ENCODE measurements at regions not wholly inside any gene's neighbourhood (a gene's known extent, or its start where the extent isn't known, plus 50 kb on each side); places are given as distances from the start of the nearest gene placed in this dataset.

DNA sequence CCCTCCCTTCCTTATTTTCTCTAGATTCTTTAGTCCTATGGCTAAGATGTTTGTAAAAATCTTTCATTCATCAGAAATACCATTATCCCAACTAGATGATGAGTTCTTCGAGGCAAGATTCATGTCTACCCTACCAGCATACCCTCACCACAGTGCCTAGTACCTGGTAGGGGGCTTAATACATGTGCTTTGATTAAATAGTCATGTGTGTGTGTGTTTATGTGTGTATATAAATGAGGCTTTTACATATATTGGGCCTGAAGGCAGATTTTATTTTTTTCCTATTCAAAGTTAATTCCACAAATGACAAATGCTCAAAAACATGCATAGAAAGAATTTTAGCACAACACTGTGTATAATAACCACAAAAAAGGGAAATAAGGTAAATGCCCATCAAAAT lies 193.0 kb upstream of the IRX3 start:
- no peak for DNase-seq (ENCODE audit: low read depth)

DNA sequence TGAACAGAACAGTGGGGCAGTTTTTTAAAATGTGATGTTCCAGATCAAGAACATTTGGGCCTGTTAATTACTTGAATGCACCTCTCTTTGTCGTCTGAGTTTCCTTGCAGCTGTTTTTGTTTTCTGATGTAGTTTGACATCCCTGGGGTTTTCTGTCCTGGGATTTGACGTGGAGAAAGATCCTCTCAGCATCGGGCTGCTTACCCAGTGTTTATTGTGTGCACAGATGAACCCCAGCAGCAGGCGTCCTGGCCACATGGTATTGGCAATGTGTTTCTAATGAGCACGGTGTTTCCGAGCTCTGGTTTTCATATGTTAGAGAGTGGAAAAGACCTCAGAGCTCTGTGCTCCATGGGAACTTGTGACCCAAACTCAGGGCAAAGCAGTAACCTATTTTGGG lies 191.1 kb upstream of the IRX3 start:
- DNase-seq (ENCODE audit: low read depth): no peak

GRCh38 chr16:54475019-54475601 lies 188.5 kb upstream of the IRX3 start:
- no peak for DNase-seq (ENCODE audit: low read depth)

DNA sequence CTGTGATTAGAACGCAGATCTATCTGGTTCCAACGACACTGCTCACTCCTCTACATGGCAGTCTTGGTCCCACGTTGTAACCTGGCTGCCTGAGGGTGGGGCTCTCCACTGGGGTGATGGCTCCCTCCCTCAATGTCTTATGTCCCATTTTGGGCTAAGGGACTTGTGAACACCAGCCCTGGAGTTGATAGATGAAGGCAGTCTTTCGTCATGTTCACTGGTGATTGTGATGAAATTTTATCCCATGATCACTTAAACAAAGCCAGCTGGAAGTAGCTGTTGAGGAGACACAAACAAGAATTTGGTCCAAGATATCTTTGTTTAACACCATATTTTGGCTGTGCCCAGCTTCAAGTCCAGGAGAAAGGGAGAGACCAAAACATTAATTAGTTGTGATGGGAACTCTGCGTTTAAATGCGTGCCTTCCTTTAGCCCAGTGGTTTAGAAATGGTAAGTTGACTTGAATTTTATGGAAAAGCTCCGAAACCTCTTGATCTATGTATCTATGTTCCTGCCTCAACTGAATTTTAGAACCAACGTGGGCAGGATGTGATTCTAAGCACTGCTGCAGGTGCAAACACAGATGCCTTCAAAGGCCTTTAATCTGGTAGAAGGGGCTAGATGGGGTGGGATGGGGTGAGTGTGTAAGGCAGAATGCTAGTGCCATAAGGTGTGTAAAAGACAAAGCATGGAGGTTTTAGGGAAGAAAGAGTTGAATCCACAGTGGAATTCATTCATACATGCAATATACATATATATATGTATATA lies 186.8 kb upstream of the IRX3 start:
- no peak for DNase-seq (ENCODE audit: low read depth)

DNA sequence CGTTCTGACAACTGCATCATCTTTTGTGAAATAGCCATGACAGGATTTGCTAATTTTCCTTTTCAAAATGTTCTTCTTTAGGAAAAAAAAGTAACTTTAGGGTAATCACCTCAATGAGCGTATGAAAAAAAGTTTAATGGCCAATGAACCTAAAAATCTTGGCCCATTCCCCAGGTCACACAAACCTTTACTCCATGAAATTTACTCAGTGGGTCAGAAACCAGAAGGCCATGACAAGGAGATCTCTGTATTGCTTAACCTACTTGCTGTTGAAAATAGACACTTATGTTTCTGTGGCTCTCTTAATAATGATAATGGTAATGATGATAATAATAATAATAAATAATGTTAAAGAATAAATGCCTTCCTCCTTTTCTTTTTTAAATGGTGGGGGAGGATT lies 180.8 kb upstream of the IRX3 start:
- DNase-seq (ENCODE audit: low read depth): no peak

GRCh38 chr16:54466233-54466632 lies 179.6 kb upstream of the IRX3 start:
- no peak for DNase-seq (ENCODE audit: low read depth)

DNA sequence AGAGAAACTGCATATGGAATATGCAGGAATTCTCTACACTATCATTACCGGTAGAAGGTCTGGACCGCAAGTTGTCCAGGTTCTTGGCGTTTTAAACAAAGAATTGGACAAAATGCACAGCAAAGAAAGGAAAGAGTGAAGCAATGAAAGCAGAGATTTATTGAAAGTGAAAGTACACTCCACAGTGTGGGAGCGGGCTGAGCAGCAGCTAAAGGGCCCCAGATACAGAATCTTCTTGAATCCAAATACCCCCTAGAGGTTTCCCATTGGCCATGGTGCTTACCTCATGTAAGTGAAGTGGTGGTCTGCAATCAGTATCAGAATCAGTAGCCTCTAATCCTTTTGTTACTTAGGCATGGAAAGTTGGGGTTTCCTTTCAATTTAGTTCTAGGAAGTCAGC lies 178.5 kb upstream of the IRX3 start:
- DNase-seq (ENCODE audit: low read depth): no peak

GRCh38 chr16:54462771-54463170 lies 176.2 kb upstream of the IRX3 start:
- DNase-seq (ENCODE audit: low read depth): no peak

GRCh38 chr16:54462151-54462651 lies 175.6 kb upstream of the IRX3 start:
- DNase-seq (ENCODE audit: low read depth): peak; percentile 80

GRCh38 chr16:54460263-54460860 lies 173.8 kb upstream of the IRX3 start:
- no peak for DNase-seq (ENCODE audit: low read depth)

DNA sequence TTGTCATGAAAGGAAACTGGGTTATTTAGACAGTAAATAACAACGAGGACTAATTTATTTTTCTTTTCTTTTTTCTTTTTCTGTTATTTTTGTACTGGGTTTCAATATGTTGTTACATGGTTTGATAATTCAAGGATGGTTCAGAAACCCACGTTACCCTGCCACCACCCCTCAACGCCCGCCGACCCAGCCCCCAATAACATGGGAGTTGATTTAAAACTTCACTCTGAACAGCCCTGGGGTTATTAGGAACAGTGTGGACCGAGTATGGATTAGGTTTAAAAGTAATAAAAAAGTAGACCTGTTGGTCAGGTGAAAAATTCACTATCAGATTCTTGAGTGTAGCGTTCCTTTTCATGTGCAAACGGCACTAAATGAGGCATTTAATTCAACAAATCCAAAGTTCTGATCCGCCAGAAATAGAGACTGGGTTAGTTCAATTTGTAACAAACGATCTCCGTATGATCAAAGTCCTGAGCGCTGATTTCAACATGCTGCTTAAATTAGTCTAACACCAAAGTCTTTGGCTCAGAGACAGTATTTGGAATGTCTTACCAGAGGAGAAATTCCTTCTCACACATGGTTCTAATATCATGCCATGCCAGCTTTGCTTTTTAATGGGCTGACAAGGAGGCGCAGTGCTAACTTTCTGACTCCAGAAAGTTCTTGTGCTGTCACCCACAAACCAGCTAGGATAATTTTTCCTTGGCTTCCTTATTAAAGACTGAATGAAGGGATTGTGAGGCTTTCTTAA lies 173.1 kb upstream of the IRX3 start:
- DNase-seq (ENCODE audit: low read depth): no peak

DNA sequence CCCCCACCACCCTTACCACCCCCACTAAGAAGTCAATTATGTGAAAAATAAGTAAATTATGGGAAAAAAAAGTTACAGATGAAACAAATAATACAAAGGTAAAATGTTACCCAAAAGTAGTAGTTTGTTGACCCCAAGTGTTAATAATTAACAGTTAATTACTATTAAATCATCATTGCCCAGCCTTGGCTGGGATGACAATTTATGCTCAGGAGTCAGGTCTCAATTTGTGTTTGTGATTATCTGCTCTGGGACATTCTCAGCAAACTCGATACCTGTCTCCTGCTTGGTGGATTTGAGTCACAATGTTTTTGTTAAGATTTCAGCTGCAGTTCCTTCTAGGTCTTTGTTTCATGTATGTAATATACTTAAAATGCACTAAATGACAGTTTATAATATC lies 172.3 kb upstream of the IRX3 start:
- DNase-seq (ENCODE audit: low read depth): no peak

DNA sequence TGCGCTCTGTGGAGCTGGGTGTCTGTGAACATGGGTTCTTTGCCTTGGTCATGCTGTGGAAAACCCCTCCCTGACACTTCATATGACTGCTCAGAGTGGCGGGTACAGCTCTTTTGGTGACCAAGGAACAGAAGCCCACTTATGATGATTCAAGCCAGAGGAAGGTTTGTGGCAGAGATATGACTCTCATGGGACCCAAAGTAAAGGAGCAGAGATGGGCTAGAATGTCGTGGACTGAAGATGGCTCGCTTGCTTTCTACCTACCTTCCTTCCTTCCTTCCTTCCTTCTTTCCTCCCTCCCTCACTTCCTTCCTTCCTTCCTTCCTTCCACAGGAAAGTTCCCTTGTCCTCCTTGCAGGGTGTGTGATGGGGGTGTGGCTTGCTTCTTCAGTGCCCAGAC lies 169.7 kb upstream of the IRX3 start:
- DNase-seq (ENCODE audit: low read depth): no peak

GRCh38 chr16:54455030-54455725 lies 168.6 kb upstream of the IRX3 start:
- DNase-seq (ENCODE audit: low read depth): no peak

GRCh38 chr16:54454616-54455015 lies 168.0 kb upstream of the IRX3 start:
- DNase-seq (ENCODE audit: low read depth): no peak

- no peak for DNase-seq (ENCODE audit: low read depth)
Observed at GRCh38 chr16:54453871-54454270, 167.3 kb upstream of the IRX3 start.

GRCh38 chr16:54447576-54448440 lies 161.2 kb upstream of the IRX3 start:
- DNase-seq (ENCODE audit: low read depth): peak; percentile 85

DNA sequence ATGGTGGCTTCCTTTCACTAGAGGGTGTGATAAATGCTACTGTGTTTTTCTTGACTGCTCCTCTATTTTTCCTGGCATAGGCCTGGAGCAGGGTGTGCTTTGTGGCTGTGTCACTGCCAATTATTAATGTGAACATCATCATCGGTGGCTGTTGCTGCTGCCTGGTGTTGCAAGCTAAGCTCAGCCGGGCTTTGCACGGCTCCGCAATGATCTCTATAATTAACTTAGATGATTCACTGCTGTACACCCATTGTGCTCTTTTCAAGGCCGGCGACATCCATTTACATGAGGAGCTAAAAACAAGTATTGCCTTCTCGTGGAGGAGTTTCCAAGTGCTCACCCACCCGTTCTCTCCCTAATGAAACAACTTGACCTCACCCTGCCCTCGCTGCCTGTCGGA lies 160.1 kb upstream of the IRX3 start:
- no peak for DNase-seq (ENCODE audit: low read depth)

GRCh38 chr16:54444851-54445458 lies 158.4 kb upstream of the IRX3 start:
- no peak for DNase-seq (ENCODE audit: low read depth)

- no peak for DNase-seq (ENCODE audit: low read depth)
Observed at GRCh38 chr16:54443839-54444238, 157.3 kb upstream of the IRX3 start.

- DNase-seq (ENCODE audit: low read depth): no peak
Observed at GRCh38 chr16:54443352-54443751, 156.8 kb upstream of the IRX3 start.
